Pancreas (tissue), 10 donors: ENCODE measurements at regions not wholly inside any gene's neighbourhood (a gene's known extent, or its start where the extent isn't known, plus 50 kb on each side); places are given as distances from the start of the nearest gene placed in this dataset.

Experiments
- ATAC-seq, 4 donors: fragments of 200-7000 bp; cut with Tn5 transposase; one replicate each; pipeline versions ENCODE4 v1.8.0 to v1.9.1; 2020; ENCODE audit warnings: mild to moderate bottlenecking in 4 of 4, moderate library complexity in 4 of 4
- DNase-seq, 6 donors: peaks; one replicate each; pipeline ENCODE4 v3.0.0-alpha.2; 2020
- FAIRE-seq: peaks from 2 replicates; lab custom pipeline; 2012; peaks lifted over from hg19 to GRCh38; lab: Jason Lieb, UNC
- H3K27ac ChIP-seq, 4 donors: fragments of 200-600 bp; sonication (generic); 1 replicate in 3 of 4; 2 replicates in 1 of 4; pipeline versions ENCODE4 v1.5.0 to v1.8.0; 2020
- H3K27me3 ChIP-seq, 4 donors: fragments of 200-600 bp; one replicate each; pipeline ENCODE4 v1.8.0; 2021
- H3K36me3 ChIP-seq, 3 donors: fragments of 200-600 bp; sonication (generic) in 1 of 3; one replicate each; pipeline versions ENCODE4 v1.5.0 to v1.8.0; 2020 to 2021
- H3K4me1 ChIP-seq, 3 donors: fragments of 200-600 bp; one replicate each; pipeline ENCODE4 v1.8.0; 2021
- H3K4me3 ChIP-seq, 4 donors: fragments of 200-600 bp; sonication (generic) in 2 of 4; one replicate each; pipeline versions ENCODE4 v1.5.0 to v1.8.0; 2020 to 2021
- H3K9me3 ChIP-seq, 4 donors: fragments of 200-600 bp; one replicate each; pipeline ENCODE4 v1.8.0; 2021
- CTCF ChIP-seq, 4 donors: fragments of 200-600 bp; sonication (generic) in 3 of 4; IDR thresholded peaks; one replicate each; pipeline versions ENCODE4 v1.5.0 to v1.8.0; 2021; ENCODE audit warnings: antibody characterized with exemption in 4 of 4
- WGBS, 2 donors: extraction: QIAGEN DNeasy Blood & Tissue Kit; methylation state at CpG; one replicate each; pipeline ENCODE4 v1.1.7; 2013; 5-methylcytosine and 5-hydroxymethylcytosine counted together
- intact Hi-C, 3 donors: fragments of 100-400 bp; cut with DNase I; formaldehyde crosslinking; loops; one replicate each; pipeline versions ENCODE4 v1.11.1 to v1.14.2; 2022
- donor health status: healthy with polysubstance abuse.
- donor health status: DM: no; HTN: no; CAD: no; lungs with moderate emphysema.
- donor health status: DM: no; HTN: no; CAD: no.
- donor health status: control.
- donor health status: control.
- donor health status: Bipolar disorder and iron deficiency.
- donor health status: DM: yes; HTN: yes; CAD: no.
- donor health status: DM: no; HTN: no; CAD: no.
- donor health status: DM: no; HTN: no; CAD: no.
- donor health status: DM: yes; HTN: yes; CAD: no.

- WGBS, 2 donors = 13 to 14% methylated on average over 1 of the region's 1 CpG
- no peak for ATAC-seq
- Histone ChIP-seq H3K4me1 (no peaks in the 10 kb centered on the region), H3K27me3 (no peaks in the 10 kb centered on the region), H3K36me3 (no peaks in the 10 kb centered on the region), H3K27ac (no peak overlapping the region), H3K9me3 (no peaks in the 10 kb centered on the region), H3K4me3 (no peak overlapping the region)
- no peak for FAIRE-seq
- no peak for DNase-seq
- intact Hi-C loops = no loop called here
- TF ChIP-seq CTCF (IDR thresholded peaks at IDR 0.05) = no peak
Measured at GRCh38 chr4:100289530-100289888, 99.2 kb upstream of the DDIT4L start.

- Histone ChIP-seq H3K36me3 (no peaks in the 10 kb centered on the region), H3K9me3 (no peaks in the 10 kb centered on the region), H3K4me3 (no peak overlapping the region), H3K27ac (no peak overlapping the region), H3K27me3 (no peaks in the 10 kb centered on the region), H3K4me1 (no peaks in the 10 kb centered on the region)
- ATAC-seq (no peak), FAIRE-seq (no peak), DNase-seq (no peak)
- 68 to 78% methylated on average over 5 of the region's 5 CpGs for WGBS, 2 donors
- intact Hi-C loops = no loop called here
- TF ChIP-seq CTCF (IDR thresholded peaks at IDR 0.05) = no peak
Measured at GRCh38 chr4:100288811-100289529, 98.7 kb upstream of the DDIT4L start.

DNA sequence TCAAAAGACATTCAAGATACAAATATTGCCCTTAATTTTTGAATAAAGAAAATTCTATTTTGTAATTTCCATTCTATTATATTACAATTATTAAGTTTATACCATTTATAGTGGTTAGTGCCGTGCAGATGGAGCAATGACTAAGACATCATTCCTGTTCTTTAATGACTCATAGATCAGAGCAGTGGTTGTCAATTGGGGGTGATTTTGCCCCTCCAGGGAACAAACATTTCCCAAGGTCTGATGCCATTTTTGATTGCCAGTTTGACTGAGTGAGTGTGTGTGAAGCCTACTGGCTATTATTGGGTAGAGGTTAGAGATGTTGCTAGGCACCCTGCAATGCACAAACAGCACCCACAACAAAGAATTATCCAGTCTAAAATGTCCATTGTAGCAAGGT is 97.9 kb upstream of the DDIT4L start:
- Histone ChIP-seq H3K36me3 (no peaks in the 10 kb centered on the region), H3K4me3 (no peak overlapping the region), H3K27me3 (no peaks in the 10 kb centered on the region), H3K27ac (no peak overlapping the region), H3K9me3 (no peaks in the 10 kb centered on the region), H3K4me1 (no peaks in the 10 kb centered on the region)
- FAIRE-seq = no peak
- no peak for DNase-seq
- WGBS, 2 donors = 92 to 94% methylated on average over 1 of the region's 1 CpG
- intact Hi-C loops = no loop called here
- no peak for ATAC-seq
- no peak for TF ChIP-seq CTCF (IDR thresholded peaks at IDR 0.05)

DNA sequence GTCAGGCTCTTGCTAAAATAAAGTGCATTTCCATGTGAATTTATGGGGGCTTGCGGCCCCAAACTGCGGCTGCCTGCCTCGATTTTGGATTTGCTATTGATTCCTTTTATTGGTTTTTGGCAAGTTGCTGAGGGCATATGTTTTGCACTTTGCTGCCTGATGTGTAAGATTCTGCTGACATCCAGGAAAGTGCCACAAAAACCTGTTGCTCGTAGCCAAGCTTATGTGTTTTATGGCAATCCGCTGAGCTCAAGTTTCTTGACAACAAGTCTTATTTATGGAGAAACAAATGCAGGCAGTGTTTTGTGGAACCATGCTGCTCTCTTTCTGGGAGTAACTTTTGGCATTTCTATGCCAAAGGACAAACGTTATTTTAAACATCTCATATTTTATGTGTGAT is 97.3 kb upstream of the DDIT4L start:
- ATAC-seq = no peak
- Histone ChIP-seq H3K36me3 (no peaks in the 10 kb centered on the region), H3K4me1 (no peaks in the 10 kb centered on the region), H3K9me3 (no peaks in the 10 kb centered on the region), H3K27ac (no peak overlapping the region), H3K4me3 (no peak overlapping the region), H3K27me3 (no peaks in the 10 kb centered on the region)
- WGBS, 2 donors = 63 to 73% methylated on average over 6 of the region's 6 CpGs
- intact Hi-C loops = no loop called here
- no peak for FAIRE-seq
- DNase-seq = no peak
- TF ChIP-seq CTCF (IDR thresholded peaks at IDR 0.05) = no peak

DNA sequence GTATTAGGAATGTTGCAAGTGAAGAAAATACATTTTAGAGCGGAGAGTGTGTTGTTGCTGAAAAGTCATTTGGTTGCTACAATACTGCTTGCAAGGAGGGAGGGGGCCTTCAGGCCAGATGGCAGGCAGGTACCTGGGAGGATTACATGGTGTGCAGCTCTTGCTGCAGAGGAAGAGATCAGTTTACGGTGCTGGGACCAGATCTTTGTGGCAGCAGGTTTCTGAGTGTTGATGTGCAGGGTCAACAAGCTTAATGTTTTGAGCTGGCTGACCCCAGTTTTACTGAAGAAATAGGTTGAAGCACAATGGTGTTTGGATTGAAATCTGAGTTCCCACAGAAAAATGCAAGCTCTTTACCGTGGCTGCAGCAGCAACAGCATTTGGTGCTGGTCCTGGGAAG is 96.4 kb upstream of the DDIT4L start:
- H3K9me3 ChIP-seq = no peaks in the 10 kb centered on the region
- DNase-seq (no peak), FAIRE-seq (no peak), ATAC-seq (no peak)
- no peaks in the 10 kb centered on the region for H3K36me3 ChIP-seq
- H3K27me3 ChIP-seq = no peaks in the 10 kb centered on the region
- no peak overlapping the region for H3K27ac ChIP-seq
- H3K4me3 ChIP-seq = no peak overlapping the region
- intact Hi-C loops = no loop called here
- WGBS, 2 donors = 55 to 56% methylated on average over 3 of the region's 3 CpGs
- TF ChIP-seq CTCF (IDR thresholded peaks at IDR 0.05) = no peak
- H3K4me1 ChIP-seq = no peaks in the 10 kb centered on the region
